DMS114 treated with DMSO at 0.1 percent for 48 hours (cell line): ENCODE measurements at regions not wholly inside any gene's neighbourhood (a gene's known extent, or its start where the extent isn't known, plus 50 kb on each side); places are given as distances from the start of the nearest gene placed in this dataset.
"Not testable (repeated sequence)": the region's sequence is repeated elsewhere in the genome, so short reads cannot be mapped to it uniquely, and the experiment has no call there.

Source experiments
- DNase-seq: peaks from one replicate; lab custom pipeline; 2025; ENCODE audit not compliant: unreplicated experiment; lab: John Stamatoyannopoulos, UW

- DNase-seq: no peak
These were observed 129.1 kb upstream of the TBX3 start for GRCh38 chr12:114812858-114813761.

DNA sequence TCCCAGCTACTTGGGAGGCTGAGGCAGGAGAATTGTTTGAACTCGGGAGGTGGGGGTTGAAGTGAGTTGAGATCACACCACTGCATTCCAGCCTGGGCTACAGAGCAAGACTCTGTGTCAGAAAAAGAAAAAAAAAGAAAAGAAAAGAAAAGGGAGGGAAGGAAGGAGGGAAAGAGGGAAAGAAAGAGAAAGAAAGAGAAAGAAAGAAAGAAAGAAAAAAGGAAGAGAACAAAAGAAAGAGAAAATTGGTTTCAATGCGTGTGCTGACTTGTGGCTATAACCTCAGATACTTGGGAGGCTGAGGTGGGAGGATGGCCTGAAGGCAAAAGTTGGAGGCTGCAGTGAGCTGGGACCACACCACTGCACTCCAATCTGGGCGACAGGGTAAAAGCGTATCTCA is 128.4 kb upstream of the TBX3 start:
- no peak for DNase-seq

DNA sequence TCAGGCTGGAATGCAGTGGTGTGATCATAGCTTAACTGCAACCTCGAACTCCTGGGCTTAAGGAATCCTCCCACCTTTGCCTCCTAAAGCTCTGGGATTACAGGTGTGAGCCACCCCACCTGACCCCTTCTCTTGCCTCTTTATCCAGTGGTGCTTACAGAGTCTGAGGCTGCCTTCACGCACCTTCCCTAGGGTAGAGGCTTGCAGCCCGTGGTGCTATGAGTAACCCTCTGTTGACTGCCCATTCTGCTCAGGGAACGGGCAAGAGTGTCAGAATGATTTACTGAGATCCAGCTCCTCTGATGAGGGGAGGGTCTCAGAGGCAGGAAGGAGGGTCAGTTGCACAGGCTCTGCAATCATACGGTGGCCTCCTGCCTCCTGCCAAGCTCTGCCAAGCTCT is 125.1 kb upstream of the TBX3 start:
- no peak for DNase-seq

DNA sequence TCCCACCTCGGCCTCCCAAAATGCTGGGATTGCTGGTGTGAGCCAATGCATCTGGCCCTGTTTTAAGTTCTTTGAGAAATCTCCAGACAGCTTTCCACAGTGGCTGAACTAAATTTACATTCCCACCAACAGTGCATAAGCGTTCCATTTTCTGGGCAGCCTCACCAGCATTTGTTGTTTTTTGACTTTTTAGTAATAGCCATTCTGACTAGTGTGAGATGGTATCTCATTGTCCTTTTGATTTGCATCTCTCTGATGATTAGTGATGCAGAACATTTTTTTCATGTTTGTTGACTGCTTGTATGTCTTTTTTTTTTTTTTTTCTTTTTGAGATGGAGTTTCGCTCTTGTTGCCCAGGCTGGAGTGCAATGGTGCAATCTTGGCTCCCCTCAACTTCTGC is 117.4 kb upstream of the TBX3 start:
- DNase-seq: not testable (repeated sequence)

- not testable (repeated sequence) for DNase-seq
These were observed 116.6 kb upstream of the TBX3 start for GRCh38 chr12:114800566-114800965.

- no peak for DNase-seq
These were observed 115.9 kb upstream of the TBX3 start for GRCh38 chr12:114799574-114800487.

GRCh38 chr12:114794049-114794558 is 110.1 kb upstream of the TBX3 start:
- DNase-seq: no peak

- DNase-seq: no peak
These were observed 106.3 kb upstream of the TBX3 start for GRCh38 chr12:114790276-114790675.

DNA sequence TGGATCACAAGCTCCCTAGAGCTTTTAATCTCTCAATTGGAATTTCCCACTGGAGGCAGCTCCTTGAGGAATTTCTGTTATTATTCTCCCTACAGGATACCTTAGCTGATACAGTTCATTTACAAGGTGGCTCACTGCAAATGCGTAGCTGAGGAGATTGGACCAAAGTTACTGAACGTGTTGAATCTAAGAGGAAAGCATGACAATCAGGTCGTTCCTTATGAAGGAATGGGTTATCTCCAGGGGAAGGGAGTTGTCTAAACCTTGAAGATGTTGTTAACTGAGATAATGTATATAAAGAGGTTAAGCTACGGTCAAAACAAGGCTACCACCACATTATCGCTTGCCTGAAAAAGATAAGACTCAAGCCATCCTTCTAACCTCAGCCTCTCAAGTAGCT is 105.8 kb upstream of the TBX3 start:
- no peak for DNase-seq

GRCh38 chr12:114789276-114789675 is 105.3 kb upstream of the TBX3 start:
- no peak for DNase-seq

GRCh38 chr12:114784526-114784925 is 100.6 kb upstream of the TBX3 start:
- no peak for DNase-seq

DNA sequence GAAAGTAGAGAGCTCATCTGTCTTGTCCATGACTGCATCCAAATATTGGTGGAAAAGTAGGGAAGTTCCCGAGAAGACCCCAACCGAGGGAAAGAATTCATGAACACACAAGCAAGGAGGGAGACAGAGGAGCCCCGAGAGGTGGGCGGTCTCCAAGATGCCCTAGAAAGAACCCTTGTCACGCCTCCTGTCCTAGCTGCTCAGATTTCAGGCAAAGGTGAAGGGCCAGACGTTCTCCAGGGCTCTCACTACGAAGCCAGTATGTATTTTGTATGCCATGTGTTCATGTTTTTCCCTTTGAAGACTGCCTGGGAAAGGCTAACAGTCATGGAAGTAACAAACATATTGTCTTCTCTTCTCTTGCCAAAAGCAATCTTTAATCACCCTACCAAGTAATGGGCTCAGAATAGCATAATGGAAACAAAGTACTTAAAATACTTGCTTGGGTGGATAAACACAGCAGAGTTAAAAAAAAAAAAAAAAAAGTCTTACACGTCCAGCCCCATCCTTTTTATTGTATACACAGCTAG is 99.2 kb upstream of the TBX3 start:
- DNase-seq: no peak

DNA sequence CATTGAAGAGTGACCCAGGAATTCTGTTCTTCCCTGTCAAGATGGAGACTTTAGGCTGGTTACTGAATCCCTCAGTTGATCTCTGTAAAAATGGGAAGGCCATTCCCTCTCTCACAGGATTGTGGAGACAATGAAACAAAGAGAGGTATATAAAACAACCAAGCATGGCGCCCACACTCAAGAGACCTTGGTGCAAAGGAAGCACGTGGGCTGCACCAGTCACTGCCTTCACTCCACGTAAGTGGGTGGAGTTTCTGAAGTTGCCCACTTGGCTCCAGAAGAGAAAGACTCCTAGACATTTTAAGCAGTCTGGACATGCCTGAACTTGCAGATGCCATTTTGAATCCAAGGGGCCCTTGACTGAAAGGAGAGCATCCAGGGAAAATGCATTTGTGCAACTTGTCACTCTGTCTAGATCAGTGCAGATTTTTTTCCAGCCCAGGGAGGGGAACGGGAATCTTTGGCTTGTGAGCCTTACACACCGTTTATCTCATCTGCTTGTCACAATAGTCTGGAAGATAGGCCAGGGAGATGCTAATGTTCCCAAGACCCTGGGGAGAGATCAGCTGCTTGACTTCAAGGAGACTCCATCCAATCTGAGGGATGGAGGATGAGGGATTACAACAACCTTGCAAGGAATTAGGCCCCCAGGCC is 96.9 kb upstream of the TBX3 start:
- no peak for DNase-seq

- no peak for DNase-seq
These were observed 95.7 kb upstream of the TBX3 start for GRCh38 chr12:114779647-114780046.

DNA sequence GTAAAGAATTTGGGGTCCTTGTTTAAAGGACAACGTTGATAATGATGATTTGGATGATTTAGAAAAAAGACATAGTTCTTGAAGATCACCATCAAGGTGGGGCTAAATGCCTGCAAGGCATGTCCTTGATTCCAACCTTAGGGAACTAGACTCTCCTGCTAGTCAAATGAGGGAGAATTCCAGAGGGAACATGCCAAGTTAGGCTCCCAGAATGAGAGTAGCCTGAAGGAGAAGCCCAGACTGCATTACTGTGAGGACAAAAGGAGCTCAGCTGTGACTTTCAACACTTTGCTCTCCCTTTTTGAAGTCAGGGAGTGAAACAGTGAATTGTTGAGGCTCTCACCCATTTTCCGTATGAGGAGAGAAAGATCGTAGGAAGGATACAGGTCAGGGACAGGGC is 95.2 kb upstream of the TBX3 start:
- no peak for DNase-seq

GRCh38 chr12:114776731-114777442 is 92.9 kb upstream of the TBX3 start:
- DNase-seq: no peak

DNA sequence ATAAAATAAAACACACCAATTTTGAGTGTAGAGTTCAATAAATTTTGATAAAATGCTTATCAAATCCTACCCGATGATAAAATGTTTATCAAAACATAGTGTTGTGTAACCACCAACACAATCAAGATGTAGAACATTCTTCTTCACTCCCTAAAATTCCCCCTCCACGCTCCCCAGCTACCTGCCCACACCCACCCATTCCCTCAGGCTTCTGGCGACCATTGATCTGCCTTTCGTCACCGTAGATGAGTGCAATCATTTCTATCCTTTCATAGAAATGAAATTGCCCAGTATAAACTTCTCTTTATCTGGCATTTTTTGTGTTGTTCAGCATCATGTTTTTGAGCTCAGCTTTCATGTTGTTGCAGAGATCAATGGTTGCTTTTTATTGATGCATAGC is 90.7 kb upstream of the TBX3 start:
- no peak for DNase-seq

DNA sequence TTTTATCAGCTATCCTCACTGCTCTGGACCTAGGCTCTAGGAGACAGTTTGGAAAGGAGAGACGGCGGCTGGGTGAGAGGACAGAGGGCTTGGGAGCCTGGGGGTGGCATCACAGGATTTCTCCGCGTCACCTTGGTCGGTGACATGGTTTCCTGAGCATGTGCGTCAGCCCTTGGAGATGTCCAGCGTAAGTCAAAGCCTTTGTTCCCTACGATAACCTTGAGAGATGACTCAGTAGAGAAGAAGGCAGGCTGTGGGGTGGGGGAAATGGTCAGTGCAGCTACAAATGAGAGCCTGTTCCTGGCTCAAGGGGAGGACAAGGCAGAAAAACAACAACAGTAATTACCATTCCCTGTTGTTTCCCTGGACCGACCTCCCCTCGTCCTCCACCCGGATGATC is 90.2 kb upstream of the TBX3 start:
- DNase-seq: no peak

DNA sequence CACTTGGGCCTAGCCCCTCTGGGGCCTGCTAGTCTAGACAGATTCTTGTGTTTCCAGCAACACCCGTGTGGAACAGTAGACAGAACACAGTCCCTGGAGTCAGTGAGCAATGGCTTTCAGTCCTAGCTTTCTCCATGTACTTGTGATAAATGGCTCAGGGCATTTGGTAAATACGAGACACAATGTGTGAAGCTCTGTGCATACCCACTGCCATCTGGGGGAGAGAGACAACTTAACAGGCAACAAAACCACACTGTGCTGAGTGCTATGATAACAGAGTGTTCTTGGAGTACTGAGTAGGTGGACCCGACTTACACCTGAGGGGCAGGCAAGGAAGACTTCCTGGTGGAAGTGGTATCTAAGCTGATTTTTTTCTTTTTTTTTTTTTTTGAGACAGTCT is 86.3 kb upstream of the TBX3 start:
- no peak for DNase-seq

GRCh38 chr12:114769634-114770033 is 85.7 kb upstream of the TBX3 start:
- DNase-seq: no peak
